ENCODE measurements at regions not wholly inside any gene's neighbourhood (a gene's known extent, or its start where the extent isn't known, plus 50 kb on each side); places are given as distances from the start of the nearest gene placed in this dataset.
"Not testable (repeated sequence)": the region's sequence is repeated elsewhere in the genome, so short reads cannot be mapped to it uniquely, and the experiment has no call there.

- no peak for DNase-seq
These were observed 222.8 kb upstream of the PIEZO2 start for GRCh38 chr18:11372163-11372562.

- no peak for DNase-seq
These were observed 220.2 kb upstream of the PIEZO2 start for GRCh38 chr18:11369556-11369955.

- DNase-seq: no peak
These were observed 218.7 kb upstream of the PIEZO2 start for GRCh38 chr18:11368020-11368419.

GRCh38 chr18:11367351-11367750 lies 218.0 kb upstream of the PIEZO2 start:
- no peak for DNase-seq

- DNase-seq: no peak
These were observed 217.0 kb upstream of the PIEZO2 start for GRCh38 chr18:11366410-11366809.

- DNase-seq: no peak
These were observed 213.5 kb upstream of the PIEZO2 start for GRCh38 chr18:11362856-11363255.

GRCh38 chr18:11361862-11362261 lies 212.5 kb upstream of the PIEZO2 start:
- DNase-seq: not testable (repeated sequence)

- DNase-seq: no peak
These were observed 208.3 kb upstream of the PIEZO2 start for GRCh38 chr18:11357678-11358077.

- DNase-seq: not testable (repeated sequence)
These were observed 195.2 kb upstream of the PIEZO2 start for GRCh38 chr18:11344576-11344975.

GRCh38 chr18:11343096-11343495 lies 193.7 kb upstream of the PIEZO2 start:
- DNase-seq: no peak

GRCh38 chr18:11342115-11342514 lies 192.7 kb upstream of the PIEZO2 start:
- not testable (repeated sequence) for DNase-seq

- no peak for DNase-seq
These were observed 189.9 kb upstream of the PIEZO2 start for GRCh38 chr18:11339188-11339775.

GRCh38 chr18:11336241-11336640 lies 186.9 kb upstream of the PIEZO2 start:
- no peak for DNase-seq

GRCh38 chr18:11327391-11328009 lies 178.1 kb upstream of the PIEZO2 start:
- DNase-seq: no peak

- DNase-seq: no peak
These were observed 175.8 kb upstream of the PIEZO2 start for GRCh38 chr18:11324956-11325882.

- no peak for DNase-seq
These were observed 175.1 kb upstream of the PIEZO2 start for GRCh38 chr18:11324510-11324909.

- no peak for DNase-seq
These were observed 174.0 kb upstream of the PIEZO2 start for GRCh38 chr18:11323359-11323819.

- DNase-seq: no peak
These were observed 173.3 kb upstream of the PIEZO2 start for GRCh38 chr18:11322716-11323115.

GRCh38 chr18:11322006-11322405 lies 172.6 kb upstream of the PIEZO2 start:
- no peak for DNase-seq

- DNase-seq: no peak
These were observed 171.6 kb upstream of the PIEZO2 start for GRCh38 chr18:11320986-11321385.

- DNase-seq: no peak
These were observed 167.2 kb upstream of the PIEZO2 start for GRCh38 chr18:11316546-11316945.

GRCh38 chr18:11310476-11311086 lies 161.2 kb upstream of the PIEZO2 start:
- DNase-seq: peak in 1 of 2 donors; percentile 14

- DNase-seq: no peak
These were observed 159.8 kb upstream of the PIEZO2 start for GRCh38 chr18:11309172-11309571.

Measured in CD4-positive, alpha-beta T cell treated with Interferon alpha-2 for 1 hour (primary cell).